Activated naive CD8-positive, alpha-beta T cell treated with anti-CD3 and anti-CD28 coated beads, Interleukin-2, amount 50 U/mL, for 24 hours (primary cell): ENCODE measurements at regions not wholly inside any gene's neighbourhood (a gene's known extent, or its start where the extent isn't known, plus 50 kb on each side); places are given as distances from the start of the nearest gene placed in this dataset.

ENCODE experiments used
- ATAC-seq: fragments of 150-1000 bp; cut with Tn5 transposase; one replicate; pipeline ENCODE4 v1.10.0; 2021
- DNase-seq: peaks from one replicate; pipeline ENCODE4 v3.0.0; 2021
- H3K27ac Mint-ChIP-seq: one replicate; pipeline ENCODE4 v1.8.0; 2021; ENCODE audit warnings: mild to moderate bottlenecking, mixed read lengths
- H3K27me3 Mint-ChIP-seq: one replicate; pipeline ENCODE4 v1.8.0; 2021; ENCODE audit warnings: mixed read lengths
- H3K36me3 Mint-ChIP-seq: one replicate; pipeline ENCODE4 v1.8.0; 2021; ENCODE audit warnings: low read depth, mixed read lengths
- H3K4me1 Mint-ChIP-seq: one replicate; pipeline ENCODE4 v1.8.0; 2021; ENCODE audit warnings: mixed read lengths
- H3K4me3 Mint-ChIP-seq: one replicate; pipeline ENCODE4 v1.8.0; 2021; ENCODE audit warnings: mild to moderate bottlenecking, moderate library complexity, mixed read lengths
- H3K9me3 Mint-ChIP-seq: one replicate; pipeline ENCODE4 v1.8.0; 2021; ENCODE audit warnings: mixed read lengths

DNA sequence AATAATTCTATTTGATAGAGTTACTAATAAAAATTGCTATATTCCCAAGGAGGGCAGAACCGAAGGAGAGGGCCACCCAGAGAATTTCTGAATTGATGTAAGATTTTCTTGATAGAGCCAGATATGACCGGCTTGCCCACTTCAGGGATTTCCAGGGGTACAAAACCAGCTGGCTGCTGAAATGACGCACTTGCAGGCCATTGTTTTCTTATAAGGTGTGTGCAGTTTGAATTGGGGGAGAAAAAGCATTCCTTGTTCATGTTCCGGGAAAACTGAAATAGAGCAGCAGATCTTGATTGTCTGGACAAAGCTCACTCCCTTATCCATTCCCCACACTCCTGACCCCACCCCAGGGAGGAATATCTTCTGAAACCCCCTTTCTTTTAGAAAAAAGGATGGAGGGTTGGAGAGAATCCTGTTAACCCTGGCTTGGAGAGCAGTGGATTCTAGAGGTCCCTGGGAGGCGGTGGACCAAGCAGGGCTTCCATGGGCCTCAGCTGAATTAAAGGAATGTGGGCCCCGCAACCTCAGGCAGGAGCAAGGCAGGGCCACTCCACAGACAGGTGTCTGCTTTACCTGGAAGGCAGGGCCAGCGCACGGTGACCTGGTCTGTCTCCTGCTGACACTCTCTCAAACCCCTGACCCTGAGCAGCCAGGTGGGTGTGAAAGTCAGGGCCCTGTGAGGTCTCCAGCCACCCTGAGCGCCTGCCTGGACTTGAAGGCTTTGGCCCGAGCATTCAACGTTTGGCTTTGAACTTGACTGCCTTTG lies 96.4 kb downstream of the TMEM170B start:
- Mint-ChIP-seq H3K27me3 (no peaks in the 10 kb centered on the region), H3K4me3 (no peak overlapping the region), H3K36me3 (no peaks in the 10 kb centered on the region), H3K27ac (no peak overlapping the region), H3K9me3 (no peaks in the 10 kb centered on the region), H3K4me1 (no peaks in the 10 kb centered on the region)
- no peak for DNase-seq
- no peak for ATAC-seq

DNA sequence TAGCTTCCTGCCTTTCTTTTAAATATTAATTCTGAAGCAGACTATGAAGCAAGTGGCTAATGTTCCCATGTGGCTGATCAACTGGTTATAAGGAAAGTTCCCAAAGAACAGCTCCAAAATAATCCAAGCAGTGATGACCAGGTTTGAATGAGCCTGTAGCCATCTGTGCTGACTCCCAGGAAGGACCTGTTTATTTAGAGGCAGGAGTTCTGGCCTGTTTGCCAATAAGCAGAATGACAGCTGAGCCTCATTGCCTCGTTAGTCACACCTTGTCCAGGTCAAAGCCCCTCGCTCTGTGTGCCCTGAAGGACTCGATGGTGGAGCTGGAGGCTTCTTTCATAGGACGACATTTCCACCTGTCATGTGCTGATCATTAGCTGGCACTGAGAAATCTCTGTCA lies 97.4 kb downstream of the TMEM170B start:
- DNase-seq (no peak), ATAC-seq (no peak)
- Mint-ChIP-seq H3K27me3 (no peaks in the 10 kb centered on the region), H3K27ac (no peak overlapping the region), H3K4me3 (no peak overlapping the region), H3K4me1 (no peaks in the 10 kb centered on the region), H3K36me3 (no peaks in the 10 kb centered on the region), H3K9me3 (no peaks in the 10 kb centered on the region)

DNA sequence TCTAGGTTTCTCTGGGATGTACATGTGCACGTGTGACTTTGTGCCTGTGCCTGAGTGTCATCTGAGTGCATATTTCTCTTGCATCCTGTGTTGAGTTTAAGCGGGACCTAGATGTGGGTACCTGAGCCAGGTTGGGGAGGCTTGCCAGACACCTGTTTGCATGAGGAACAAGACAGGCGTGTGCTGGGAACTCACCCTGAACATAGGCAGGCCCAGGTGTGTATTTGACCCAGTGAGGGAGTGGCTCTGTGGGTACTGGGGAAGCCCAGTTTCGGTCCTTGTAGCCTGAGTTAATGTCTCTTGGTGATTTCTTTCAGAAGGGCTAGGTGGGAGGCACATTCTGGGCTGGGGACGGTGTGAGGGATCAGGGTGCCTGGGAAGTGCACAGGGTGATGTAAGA lies 98.6 kb downstream of the TMEM170B start:
- H3K36me3 Mint-ChIP-seq: no peaks in the 10 kb centered on the region
- ATAC-seq (no peak), DNase-seq (no peak)
- no peaks in the 10 kb centered on the region for H3K4me1 Mint-ChIP-seq
- H3K27ac Mint-ChIP-seq: no peak overlapping the region
- no peaks in the 10 kb centered on the region for H3K9me3 Mint-ChIP-seq
- peaks cover 1% of the 10 kb centered on the region for H3K27me3 Mint-ChIP-seq
- H3K4me3 Mint-ChIP-seq: no peak overlapping the region

DNA sequence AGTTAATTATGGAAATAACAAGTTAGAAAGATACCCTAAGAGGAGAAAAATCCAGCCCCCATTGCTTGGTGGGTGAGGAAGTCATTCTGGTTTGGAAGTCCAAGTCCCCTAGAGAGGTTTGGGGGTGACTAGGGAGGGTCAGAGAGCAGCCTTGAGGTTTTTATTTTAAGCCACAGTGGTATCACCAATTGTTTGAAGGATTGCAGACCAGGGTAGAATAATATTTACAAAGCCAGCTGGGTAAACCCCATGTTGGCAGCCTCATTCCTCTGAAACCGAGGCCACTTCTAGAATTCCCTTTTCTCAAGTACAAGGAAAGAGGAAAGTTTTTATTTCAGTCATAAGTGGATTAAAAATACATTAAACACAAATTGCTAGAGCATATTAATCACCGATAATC lies 99.7 kb downstream of the TMEM170B start:
- H3K9me3 Mint-ChIP-seq: no peaks in the 10 kb centered on the region
- peaks cover 1% of the 10 kb centered on the region for H3K27me3 Mint-ChIP-seq
- DNase-seq (no peak), ATAC-seq (no peak)
- H3K27ac Mint-ChIP-seq: no peak overlapping the region
- no peak overlapping the region for H3K4me3 Mint-ChIP-seq
- no peaks in the 10 kb centered on the region for H3K36me3 Mint-ChIP-seq
- H3K4me1 Mint-ChIP-seq: no peaks in the 10 kb centered on the region

DNA sequence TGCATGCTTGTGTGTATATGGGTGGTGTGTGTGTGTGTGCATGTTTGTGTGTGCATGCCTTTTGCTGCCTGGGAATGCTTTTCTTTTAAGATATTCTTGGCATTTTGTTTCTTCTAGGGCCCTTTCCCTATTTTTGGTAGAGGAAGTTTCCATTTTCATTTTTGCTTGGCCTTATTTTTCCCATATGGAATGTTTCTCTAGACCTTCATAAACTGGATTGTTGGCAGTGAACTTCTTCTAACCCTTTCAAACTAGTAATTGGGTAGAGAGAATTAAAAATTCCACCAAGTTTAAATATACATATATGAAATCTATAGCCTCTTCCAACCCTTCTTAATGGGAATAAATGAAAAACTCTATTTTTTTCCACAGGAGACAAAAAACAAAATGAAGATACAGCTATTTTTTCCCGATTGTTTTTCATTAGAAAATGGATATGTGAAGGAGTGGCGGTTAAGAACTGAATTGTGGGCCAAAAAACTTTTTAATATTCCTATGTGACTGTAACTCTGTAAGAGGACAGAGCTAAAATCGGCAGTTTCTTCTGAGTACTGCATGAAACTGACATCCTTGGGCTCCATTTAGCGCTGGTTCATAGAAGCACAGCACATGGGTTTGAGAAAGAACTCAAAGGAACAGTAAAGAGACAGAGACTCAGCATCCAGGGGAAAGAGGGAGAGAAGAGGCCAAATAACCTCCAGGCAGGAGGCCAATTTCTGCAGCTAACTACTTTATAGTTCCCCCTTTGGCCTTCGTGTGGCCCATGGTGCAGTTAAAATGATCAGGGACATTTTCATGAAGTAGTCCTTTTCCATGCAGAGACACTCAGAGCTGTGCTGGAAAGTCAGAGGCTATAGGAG lies 102.1 kb downstream of the TMEM170B start:
- DNase-seq: no peak
- Mint-ChIP-seq H3K27ac (no peak overlapping the region), H3K4me1 (no peaks in the 10 kb centered on the region), H3K27me3 (peaks cover 1% of the 10 kb centered on the region), H3K9me3 (no peaks in the 10 kb centered on the region), H3K36me3 (no peaks in the 10 kb centered on the region), H3K4me3 (no peak overlapping the region)
- no peak for ATAC-seq

DNA sequence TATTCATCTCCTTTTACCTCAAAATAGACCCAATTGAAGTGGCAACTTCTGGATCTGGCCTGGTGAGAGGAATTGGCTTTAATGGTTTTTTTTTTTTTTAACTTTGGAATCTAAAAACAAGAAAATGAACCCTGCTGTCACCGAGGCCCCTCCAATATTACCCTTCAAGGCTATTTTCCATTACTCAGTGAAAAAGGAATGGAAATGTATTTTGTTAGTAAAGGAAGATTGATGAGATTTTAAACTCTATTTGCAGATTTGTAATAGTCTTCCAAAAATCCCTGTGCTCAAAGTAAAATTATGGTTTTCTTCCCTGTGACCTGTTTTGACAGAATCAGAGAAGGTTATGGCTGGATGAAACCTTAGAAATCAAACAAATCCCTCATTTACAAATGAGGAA lies 102.9 kb downstream of the TMEM170B start:
- no peaks in the 10 kb centered on the region for H3K36me3 Mint-ChIP-seq

DNA sequence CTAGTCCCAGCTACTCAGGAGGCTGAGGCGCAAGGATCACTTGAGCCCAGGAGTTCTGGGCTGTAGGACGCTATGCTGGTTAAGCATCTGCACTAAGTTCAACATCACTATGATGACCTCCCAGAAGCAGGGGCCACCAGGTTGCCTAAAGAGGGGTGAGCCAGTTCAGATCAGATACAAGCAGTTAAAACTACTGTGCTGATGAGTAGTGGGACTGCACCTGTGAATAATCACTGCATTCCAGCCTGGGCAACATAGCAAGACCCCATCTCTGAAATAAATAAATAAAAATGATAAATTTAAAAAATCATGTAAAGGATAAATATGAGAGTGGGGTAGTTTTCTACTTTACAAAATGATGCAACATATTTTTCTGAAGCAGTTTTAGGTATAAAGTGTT lies 106.5 kb downstream of the TMEM170B start:
- H3K4me3 Mint-ChIP-seq: no peak overlapping the region
- H3K4me1 Mint-ChIP-seq: no peaks in the 10 kb centered on the region
- peaks cover 1% of the 10 kb centered on the region for H3K27me3 Mint-ChIP-seq
- ATAC-seq (no peak), DNase-seq (no peak)
- H3K9me3 Mint-ChIP-seq: no peaks in the 10 kb centered on the region
- H3K27ac Mint-ChIP-seq: no peak overlapping the region
- H3K36me3 Mint-ChIP-seq: no peaks in the 10 kb centered on the region

More for the DNA sequence above, 102.9 kb downstream of the TMEM170B start:
- DNase-seq (no peak), ATAC-seq (no peak)
- H3K27ac Mint-ChIP-seq: no peak overlapping the region
- H3K9me3 Mint-ChIP-seq: no peaks in the 10 kb centered on the region
- peaks cover 1% of the 10 kb centered on the region for H3K27me3 Mint-ChIP-seq
- H3K4me3 Mint-ChIP-seq: no peak overlapping the region
- H3K4me1 Mint-ChIP-seq: no peaks in the 10 kb centered on the region

DNA sequence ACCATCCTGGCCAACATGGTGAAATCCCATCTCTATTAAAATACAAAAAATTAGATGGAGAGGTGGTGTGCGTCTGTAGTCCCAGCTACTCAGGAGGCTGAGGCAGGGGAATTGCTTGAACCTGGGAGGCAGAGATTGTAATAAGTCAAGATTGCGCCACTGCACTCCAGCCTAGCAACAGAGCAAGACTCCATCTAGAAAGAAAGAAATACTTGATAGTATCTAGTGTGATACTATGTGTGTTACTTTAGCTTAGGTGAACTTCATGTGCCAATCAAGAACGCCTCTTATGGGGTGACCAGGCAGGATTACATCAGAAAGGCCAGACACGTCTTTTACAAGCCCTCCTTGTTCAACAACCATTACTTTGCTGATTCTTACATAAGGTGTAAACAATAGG lies 107.1 kb downstream of the TMEM170B start:
- ATAC-seq (no peak), DNase-seq (no peak)
- Mint-ChIP-seq H3K9me3 (no peaks in the 10 kb centered on the region), H3K36me3 (no peaks in the 10 kb centered on the region), H3K4me3 (no peak overlapping the region), H3K27me3 (peaks cover 1% of the 10 kb centered on the region), H3K4me1 (no peaks in the 10 kb centered on the region), H3K27ac (no peak overlapping the region)

DNA sequence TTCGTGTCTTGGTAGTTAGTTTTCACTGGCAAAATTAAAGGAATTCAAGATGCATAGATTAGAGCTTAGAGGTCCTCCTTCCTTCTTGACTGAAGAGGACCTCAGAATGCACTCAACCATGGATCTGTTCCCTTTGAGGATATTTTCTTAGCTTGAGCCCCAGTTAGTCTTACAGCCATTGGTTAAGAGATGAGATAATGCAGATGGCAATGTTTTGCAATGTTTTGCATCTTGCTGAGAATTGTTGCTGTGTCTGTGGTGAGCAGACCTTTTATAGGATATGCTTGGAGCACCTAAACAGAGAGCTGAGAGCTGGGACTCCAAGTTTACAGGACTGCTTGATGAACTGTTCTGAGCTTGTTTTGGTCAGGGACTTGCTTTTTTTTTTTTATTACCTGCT lies 107.5 kb downstream of the TMEM170B start:
- Mint-ChIP-seq H3K4me3 (no peak overlapping the region), H3K4me1 (no peaks in the 10 kb centered on the region), H3K27me3 (peaks cover 1% of the 10 kb centered on the region), H3K36me3 (no peaks in the 10 kb centered on the region), H3K9me3 (no peaks in the 10 kb centered on the region), H3K27ac (no peak overlapping the region)
- DNase-seq: no peak
- ATAC-seq: no peak

DNA sequence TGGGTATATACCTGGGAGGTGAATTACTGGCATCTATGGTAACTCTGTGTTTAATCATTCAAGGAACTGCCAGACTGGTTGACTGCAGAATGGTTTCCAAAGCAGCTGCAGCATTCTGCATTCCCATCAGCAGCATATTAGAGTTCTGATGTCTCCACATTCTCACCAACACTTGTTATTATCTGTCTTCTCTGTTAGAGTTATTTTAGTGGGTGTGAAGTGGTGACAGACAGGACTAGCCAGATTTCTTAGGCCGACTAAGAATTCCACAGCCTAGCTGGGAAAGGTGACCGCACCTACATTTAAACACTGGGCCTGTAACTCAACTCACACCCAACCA lies 110.9 kb downstream of the TMEM170B start:
- no peaks in the 10 kb centered on the region for H3K9me3 Mint-ChIP-seq
- no peaks in the 10 kb centered on the region for H3K36me3 Mint-ChIP-seq
- H3K4me3 Mint-ChIP-seq: no peak overlapping the region
- H3K27ac Mint-ChIP-seq: no peak overlapping the region
- DNase-seq (no peak), ATAC-seq (no peak)
- peaks cover 4% of the 10 kb centered on the region for H3K4me1 Mint-ChIP-seq
- H3K27me3 Mint-ChIP-seq: no peaks in the 10 kb centered on the region

DNA sequence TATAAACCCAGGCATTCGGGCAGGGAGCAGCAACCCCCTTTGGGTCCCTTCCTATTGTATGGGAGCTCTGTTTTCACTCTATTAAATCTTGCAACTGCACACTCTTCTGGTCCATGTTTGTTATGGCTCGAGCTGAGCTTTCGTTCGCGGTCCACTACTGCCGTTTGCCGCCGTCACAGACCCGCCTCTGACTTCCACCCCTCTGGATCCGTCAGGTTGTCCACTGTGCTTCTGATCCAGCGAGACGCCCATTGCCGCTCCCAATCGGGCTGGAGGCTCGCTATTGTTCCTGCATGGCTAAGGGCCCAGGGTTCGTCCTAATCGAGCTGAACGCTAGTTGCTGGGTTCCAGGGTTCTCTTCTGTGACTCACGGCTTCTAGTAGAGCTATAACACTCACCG lies 111.3 kb downstream of the TMEM170B start:
- ATAC-seq: no peak
- Mint-ChIP-seq H3K36me3 (no peaks in the 10 kb centered on the region), H3K4me3 (no peak overlapping the region), H3K4me1 (peaks cover 8% of the 10 kb centered on the region), H3K27ac (no peak overlapping the region), H3K9me3 (no peaks in the 10 kb centered on the region), H3K27me3 (no peaks in the 10 kb centered on the region)
- DNase-seq: no peak

DNA sequence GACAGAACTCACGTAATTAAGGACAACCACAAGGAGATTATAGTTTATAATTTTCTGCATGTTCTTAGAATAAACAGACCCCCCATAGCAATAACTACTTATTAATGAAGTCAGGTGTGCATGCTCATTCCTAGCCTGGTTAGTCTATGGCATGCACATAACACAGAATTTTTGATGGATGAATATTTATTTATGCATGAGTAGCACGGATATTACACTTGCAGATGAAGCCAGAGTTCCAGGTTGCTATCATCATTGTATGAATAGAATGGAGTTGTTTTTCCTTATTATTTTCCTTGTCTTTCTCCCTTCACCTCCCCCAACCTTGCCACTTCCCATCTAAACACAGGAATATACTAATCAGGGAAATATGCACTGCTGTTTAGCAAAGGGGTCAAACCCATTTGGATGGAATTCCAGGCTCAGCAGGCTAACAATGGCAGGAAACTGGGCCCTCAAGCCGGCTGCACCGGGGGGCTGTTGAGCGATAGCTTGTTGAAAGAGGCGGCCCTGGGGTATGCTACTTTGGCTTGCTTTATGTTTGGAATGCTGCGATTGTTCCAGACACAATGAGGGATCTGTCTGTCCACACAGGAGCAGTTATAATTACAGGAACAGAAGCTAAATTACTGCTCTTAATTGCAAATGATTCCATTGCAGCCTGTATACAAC lies 112.6 kb downstream of the TMEM170B start:
- H3K36me3 Mint-ChIP-seq: no peaks in the 10 kb centered on the region
- ATAC-seq (no peak), DNase-seq (no peak)
- no peaks in the 10 kb centered on the region for H3K9me3 Mint-ChIP-seq
- H3K4me3 Mint-ChIP-seq: no peak overlapping the region
- peaks cover 8% of the 10 kb centered on the region for H3K4me1 Mint-ChIP-seq
- peaks cover 6% of the 10 kb centered on the region for H3K27me3 Mint-ChIP-seq
- H3K27ac Mint-ChIP-seq: no peak overlapping the region

DNA sequence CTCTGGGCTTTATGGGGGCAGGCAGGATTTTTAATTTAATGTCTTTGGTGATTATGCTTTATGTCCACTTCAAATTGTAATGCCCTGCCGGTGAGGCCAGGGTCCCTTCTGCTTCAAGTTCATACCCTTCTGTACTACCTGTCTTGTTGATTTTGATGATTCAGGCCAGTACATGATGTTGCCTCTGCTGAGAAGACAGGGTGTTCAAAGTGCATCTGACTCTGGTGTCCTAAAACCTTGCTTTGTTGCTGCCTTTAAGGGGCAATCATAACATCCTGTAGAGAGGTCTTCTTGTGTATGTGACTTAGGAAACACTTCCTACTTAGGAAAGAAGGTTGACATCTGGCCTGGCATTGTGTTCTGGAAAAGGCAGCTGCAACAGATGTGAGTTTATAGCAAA lies 113.2 kb downstream of the TMEM170B start:
- no peak overlapping the region for H3K4me3 Mint-ChIP-seq

DNA sequence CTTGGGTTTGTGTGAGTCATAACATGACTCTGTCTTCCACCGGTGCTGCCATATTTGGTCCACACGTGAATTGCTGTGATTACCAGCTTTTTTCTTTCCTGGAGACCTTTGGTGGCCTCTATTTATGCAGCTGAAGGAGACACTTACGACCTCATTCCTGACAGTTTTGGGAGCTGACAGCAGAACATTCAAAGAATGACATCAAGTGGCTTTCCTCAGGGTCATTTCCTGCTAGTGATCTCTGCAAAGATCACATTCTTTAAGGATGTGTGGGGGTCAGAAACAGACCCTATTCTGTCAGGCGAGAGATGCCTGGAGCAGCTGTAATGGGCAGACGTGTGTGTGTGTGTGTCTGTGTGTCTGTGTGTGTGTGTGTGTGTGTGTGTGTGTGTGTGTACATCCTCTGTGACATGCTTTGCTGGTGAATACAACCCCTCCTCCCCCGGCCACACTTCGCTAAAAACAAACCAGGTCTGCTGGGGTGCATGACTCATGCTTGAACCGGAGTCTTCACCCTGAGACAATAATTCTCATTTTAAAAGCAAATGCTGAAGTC lies 115.6 kb downstream of the TMEM170B start:
- H3K4me3 Mint-ChIP-seq: no peak overlapping the region
- DNase-seq: peak; percentile 18
- peak; percentile 17 for ATAC-seq
- no peaks in the 10 kb centered on the region for H3K36me3 Mint-ChIP-seq
- H3K4me1 Mint-ChIP-seq: peaks cover 10% of the 10 kb centered on the region
- peaks cover 13% of the 10 kb centered on the region for H3K27me3 Mint-ChIP-seq
- no peak overlapping the region for H3K27ac Mint-ChIP-seq
- no peaks in the 10 kb centered on the region for H3K9me3 Mint-ChIP-seq

More for the DNA sequence above, 113.2 kb downstream of the TMEM170B start:
- Mint-ChIP-seq H3K36me3 (no peaks in the 10 kb centered on the region), H3K4me1 (peaks cover 10% of the 10 kb centered on the region), H3K27ac (no peak overlapping the region), H3K27me3 (peaks cover 9% of the 10 kb centered on the region), H3K9me3 (no peaks in the 10 kb centered on the region)
- ATAC-seq: no peak
- DNase-seq: no peak

DNA sequence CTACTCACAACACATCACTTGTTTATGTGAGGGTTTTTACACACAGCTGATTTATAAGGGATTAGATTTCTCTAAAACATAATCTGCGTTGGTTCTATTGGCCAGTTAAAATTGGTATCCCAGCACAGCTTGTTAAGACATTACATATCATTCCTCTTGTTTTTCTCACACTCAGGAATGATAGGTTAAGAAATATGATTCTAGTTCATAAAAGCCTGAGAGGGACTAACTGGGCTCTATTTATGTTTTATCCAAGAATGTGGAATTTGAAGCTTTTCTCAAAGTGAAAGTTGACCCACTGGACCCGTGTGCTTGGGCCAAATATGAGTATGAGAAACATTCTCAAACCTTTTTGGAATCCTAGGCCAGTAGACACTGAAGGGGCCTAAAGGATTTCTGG lies 117.3 kb downstream of the TMEM170B start:
- ATAC-seq (no peak), DNase-seq (no peak)
- Mint-ChIP-seq H3K36me3 (no peaks in the 10 kb centered on the region), H3K27me3 (peaks cover 13% of the 10 kb centered on the region), H3K4me3 (no peak overlapping the region), H3K9me3 (no peaks in the 10 kb centered on the region), H3K27ac (no peak overlapping the region), H3K4me1 (peaks cover 10% of the 10 kb centered on the region)
